ENCODE measurements at regions not wholly inside any gene's neighbourhood (a gene's known extent, or its start where the extent isn't known, plus 50 kb on each side); places are given as distances from the start of the nearest gene placed in this dataset.

- TF ChIP-seq EZH2phosphoT487 (IDR thresholded peaks at IDR 0.05; ENCODE audit: borderline replicate concordance, low read depth, low read length): no peak
- TF ChIP-seq CTCF (conservative IDR thresholded peaks at IDR 0.05; ENCODE audit: low read length): no peak
- Histone ChIP-seq H3K27ac (ENCODE audit: low read depth, low read length, poor library complexity, severe bottlenecking) (peak overlapping the region; percentile 99), H3K9me2 (ENCODE audit: insufficient read depth, low read length) (no peaks in the 10 kb centered on the region), H3K4me3 (ENCODE audit: low read depth, low read length, poor library complexity, severe bottlenecking) (peak overlapping the region; percentile 73), H3K4me1 (ENCODE audit: insufficient read depth, low read length, poor library complexity, severe bottlenecking) (peaks cover 58% of the 10 kb centered on the region), H4K20me1 (ENCODE audit: insufficient read depth, low read length) (no peaks in the 10 kb centered on the region), H3K79me2 (ENCODE audit: insufficient read depth, low read depth, low read length) (peaks cover 29% of the 10 kb centered on the region), H3K36me3 (ENCODE audit: insufficient read depth, low read length) (peaks cover 13% of the 10 kb centered on the region; the same call in 1 of the 2 replicates), H2AFZ (ENCODE audit: low read length) (no peak overlapping the region), H3K4me2 (ENCODE audit: low read length) (peak overlapping the region; percentile 83), H3K9me3 (ENCODE audit: low read length) (peaks cover 5% of the 10 kb centered on the region; the same call in 1 of the 2 replicates)
- CTCF ChIA-PET (ENCODE audit: unreplicated experiment): no interaction called here
- intact Hi-C loops (cut with micrococcal nuclease; ENCODE audit: unreplicated experiment): loop anchor here (1.0 to 5.0 kb wide), 12 partner anchors 11 to 1677 kb away; partner anchors contain the start of gene HMGN4
- POLR2A ChIA-PET: interaction anchor here (0.5 to 7.3 kb wide), 51 partner anchors 12 to 1678 kb away, joined by 3 to 505 read pairs (median 5); a partner anchor contains a TSS
- DNase-seq (ENCODE audit: low spot score): peak; percentile 87
- BruUV-seq (replicated peaks): no TSS peak
Measured at GRCh38 chr6:26215585-26216358, 128.5 kb downstream of the HFE start.

GRCh38 chr6:26216359-26216885, 129.2 kb downstream of the HFE start:
- peak overlapping the region; percentile 99 for H3K27ac ChIP-seq (ENCODE audit: low read depth, low read length, poor library complexity, severe bottlenecking)
- H3K4me2 ChIP-seq (ENCODE audit: low read length): peak overlapping the region; percentile 95
- no peaks in the 10 kb centered on the region for H3K9me2 ChIP-seq (ENCODE audit: insufficient read depth, low read length)
- DNase-seq (ENCODE audit: low spot score): peak; percentile 98
- CTCF ChIA-PET (ENCODE audit: unreplicated experiment): interaction anchor here (0.6 to 1.0 kb wide), 2 partner anchors 43 to 50 kb away, joined by 3 read pairs; no protein-coding TSS in a partner anchor
- peak overlapping the region; percentile 79 for H3K4me3 ChIP-seq (ENCODE audit: low read depth, low read length, poor library complexity, severe bottlenecking)
- TSS peak; percentile 98 for BruUV-seq (replicated peaks)
- POLR2A ChIA-PET: interaction anchor here (0.5 to 7.3 kb wide), 69 partner anchors 11 to 1677 kb away, joined by 3 to 505 read pairs (median 5); partner anchors contain the start of genes ABT1 and HMGN4
- peaks cover 29% of the 10 kb centered on the region for H3K79me2 ChIP-seq (ENCODE audit: insufficient read depth, low read depth, low read length)
- peaks cover 13% of the 10 kb centered on the region; the same call in 1 of the 2 replicates for H3K36me3 ChIP-seq (ENCODE audit: insufficient read depth, low read length)
- H4K20me1 ChIP-seq (ENCODE audit: insufficient read depth, low read length): no peaks in the 10 kb centered on the region
- no peak for TF ChIP-seq CTCF (conservative IDR thresholded peaks at IDR 0.05; ENCODE audit: low read length)
- no peak for TF ChIP-seq EZH2phosphoT487 (IDR thresholded peaks at IDR 0.05; ENCODE audit: borderline replicate concordance, low read depth, low read length)
- intact Hi-C loops (cut with micrococcal nuclease; ENCODE audit: unreplicated experiment): loop anchor here (1.0 to 5.0 kb wide), 12 partner anchors 12 to 1676 kb away; partner anchors contain the start of gene HMGN4
- no peak overlapping the region for H2AFZ ChIP-seq (ENCODE audit: low read length)
- peaks cover 5% of the 10 kb centered on the region; the same call in 1 of the 2 replicates for H3K9me3 ChIP-seq (ENCODE audit: low read length)
- H3K4me1 ChIP-seq (ENCODE audit: insufficient read depth, low read length, poor library complexity, severe bottlenecking): peaks cover 63% of the 10 kb centered on the region
